Esophagus muscularis mucosa (tissue), 4 donors: ENCODE measurements at regions not wholly inside any gene's neighbourhood (a gene's known extent, or its start where the extent isn't known, plus 50 kb on each side); places are given as distances from the start of the nearest gene placed in this dataset.

ENCODE experiments used
- DNase-seq: peaks from one replicate; pipeline ENCODE4 v3.0.0-alpha.2; 2017; ENCODE audit errors: extremely low spot score
- H3K27ac ChIP-seq, 4 donors: fragments of 200-600 bp; sonication (generic); replicated peaks in 1 of 4; 1 replicate in 3 of 4; 2 replicates in 1 of 4; pipeline ENCODE4 v1.5.1; 2016 to 2019; ENCODE audit warnings: mild to moderate bottlenecking in 1 of 4
- H3K27me3 ChIP-seq, 4 donors: fragments of 200-600 bp; sonication (generic); one replicate each; pipeline versions ENCODE4 v1.5.1 to v1.6.0; 2016 to 2019
- H3K36me3 ChIP-seq, 4 donors: fragments of 200-600 bp; sonication (generic); one replicate each; pipeline ENCODE4 v1.5.1; 2016 to 2019
- H3K4me1 ChIP-seq, 4 donors: fragments of 200-600 bp; sonication (generic); one replicate each; pipeline ENCODE4 v1.5.1; 2016 to 2019
- H3K4me3 ChIP-seq, 4 donors: fragments of 200-600 bp; sonication (generic); 1 replicate in 2 of 4; 2 replicates in 2 of 4; pipeline ENCODE4 v1.5.1; 2016 to 2019; ENCODE audit warnings: mild to moderate bottlenecking in 4 of 4, moderate library complexity in 1 of 4
- H3K9me3 ChIP-seq, 4 donors: fragments of 200-600 bp; sonication (generic); 1 replicate in 3 of 4; 2 replicates in 1 of 4; pipeline ENCODE4 v1.5.1; 2016 to 2019
- CTCF ChIP-seq, 3 experiments: fragments of 200-600 bp in 2 of 3; fragments of 450-650 bp in 1 of 3; sonication (generic) in 2 of 3; IDR thresholded peaks; one replicate each; pipeline ENCODE4 v1.5.1; 2017 to 2019; ENCODE audit warnings: antibody characterized with exemption in 3 of 3, mild to moderate bottlenecking in 2 of 3, moderate library complexity in 1 of 3
- EP300 ChIP-seq: sonication (generic); formaldehyde crosslinking; IDR thresholded peaks from one replicate; pipeline ENCODE4 v1.6.1; 2017; ENCODE audit warnings: antibody characterized with exemption
- POLR2A ChIP-seq: fragments of 450-650 bp; IDR thresholded peaks from one replicate; pipeline ENCODE4 v1.6.1; 2017; ENCODE audit warnings: antibody characterized with exemption, moderate library complexity, mild to moderate bottlenecking, low read depth
- POLR2AphosphoS5 ChIP-seq, 2 donors: sonication (generic); formaldehyde crosslinking; IDR thresholded peaks; one replicate each; pipeline ENCODE4 v1.6.1; 2017; ENCODE audit warnings: antibody characterized with exemption in 2 of 2
- WGBS: methylation state at CpG from one replicate; pipeline ENCODE4 v1.1.5; 2018; 5-methylcytosine and 5-hydroxymethylcytosine counted together
- intact Hi-C: fragments of 100-400 bp; cut with DNase I; formaldehyde crosslinking; loops from one replicate; pipeline ENCODE4 v1.15.1; 2023

GRCh38 chrX:124228849-124229248 is 103.6 kb upstream of the TEX13D start:
- no peaks in the 10 kb centered on the region for H3K9me3 ChIP-seq
- TF ChIP-seq POLR2AphosphoS5 (IDR thresholded peaks at IDR 0.05) (no peak), POLR2A (no peak), EP300 (no peak), CTCF (IDR thresholded peaks at IDR 0.05) (no peak)
- 70% methylated on average over 4 of the region's 4 CpGs for WGBS
- H3K4me3 ChIP-seq: no peak overlapping the region
- no peaks in the 10 kb centered on the region for H3K27me3 ChIP-seq
- H3K4me1 ChIP-seq: peaks cover 0 to 19% (median 7%) of the 10 kb centered on the region in 4 donors
- H3K27ac ChIP-seq: no peak overlapping the region
- H3K36me3 ChIP-seq: no peaks in the 10 kb centered on the region
- no peak for DNase-seq
- intact Hi-C loops: no loop called here

- Histone ChIP-seq H3K27ac (no peak overlapping the region), H3K27me3 (no peaks in the 10 kb centered on the region), H3K9me3 (no peaks in the 10 kb centered on the region), H3K4me3 (no peak overlapping the region), H3K4me1 (peaks cover 0 to 19% (median 7%) of the 10 kb centered on the region in 4 donors), H3K36me3 (no peaks in the 10 kb centered on the region)
- no peak for DNase-seq
- intact Hi-C loops: no loop called here
- TF ChIP-seq CTCF (IDR thresholded peaks at IDR 0.05) (no peak), POLR2A (no peak), POLR2AphosphoS5 (IDR thresholded peaks at IDR 0.05) (no peak), EP300 (no peak)
- 70% methylated on average over 4 of the region's 4 CpGs for WGBS
Observed at GRCh38 chrX:124229374-124229773, 103.1 kb upstream of the TEX13D start.

GRCh38 chrX:124230655-124231450 is 101.6 kb upstream of the TEX13D start:
- Histone ChIP-seq H3K4me1 (peaks cover 0 to 19% (median 7%) of the 10 kb centered on the region in 4 donors), H3K9me3 (no peaks in the 10 kb centered on the region), H3K4me3 (no peak overlapping the region), H3K27ac (peak overlapping the region in 1 of 4 donors; percentile 26), H3K27me3 (no peaks in the 10 kb centered on the region), H3K36me3 (no peaks in the 10 kb centered on the region)
- DNase-seq: no peak
- 63% methylated on average over 10 of the region's 10 CpGs for WGBS
- TF ChIP-seq POLR2AphosphoS5 (IDR thresholded peaks at IDR 0.05) (no peak), EP300 (no peak), CTCF (IDR thresholded peaks at IDR 0.05) (no peak), POLR2A (no peak)
- intact Hi-C loops: no loop called here

GRCh38 chrX:124231451-124231759 is 101.1 kb upstream of the TEX13D start:
- TF ChIP-seq POLR2A: no peak
- no peak for TF ChIP-seq CTCF (IDR thresholded peaks at IDR 0.05)
- no peak for TF ChIP-seq EP300
- no peak for TF ChIP-seq POLR2AphosphoS5 (IDR thresholded peaks at IDR 0.05)
- DNase-seq: no peak
- 50% methylated on average over 1 of the region's 1 CpG for WGBS
- Histone ChIP-seq H3K9me3 (no peaks in the 10 kb centered on the region), H3K4me1 (peaks cover 0 to 19% (median 7%) of the 10 kb centered on the region in 4 donors), H3K27me3 (no peaks in the 10 kb centered on the region), H3K4me3 (no peak overlapping the region), H3K27ac (peak overlapping the region in 1 of 4 donors; percentile 26), H3K36me3 (no peaks in the 10 kb centered on the region)
- intact Hi-C loops: no loop called here
